Endothelial cell of umbilical vein (primary cell): ENCODE measurements at regions not wholly inside any gene's neighbourhood (a gene's known extent, or its start where the extent isn't known, plus 50 kb on each side); places are given as distances from the start of the nearest gene placed in this dataset.

ENCODE experiments used
- BruUV-seq: library from RNA; stranded (reverse); fragments of 400-500 nt; replicated peaks from 2 replicates; lab custom pipeline; 2021; lab: Mats Ljungman, UMichigan
- CTCF ChIA-PET: fragments of 300-600, 350-600 bp; sonication (Branson Sonifier 250); formaldehyde crosslinking; loops from one replicate; lab custom pipeline; 2021; ENCODE audit warnings: antibody characterized with exemption, inconsistent platforms; lab: Charles Lee
- POLR2A ChIA-PET: fragments of 300-600, 350-600 bp; sonication (Branson Sonifier 250); formaldehyde crosslinking; loops from one replicate; lab custom pipeline; 2021; ENCODE audit warnings: antibody characterized with exemption, inconsistent platforms; lab: Charles Lee
- DNase-seq: peaks from one replicate; pipeline ENCODE4 v3.0.0-alpha.2; 2011; ENCODE audit warnings: low read depth, low spot score
- FAIRE-seq: peaks from 2 replicates; lab custom pipeline; 2011; peaks lifted over from hg19 to GRCh38; lab: Jason Lieb, UNC
- H2AFZ ChIP-seq: 2 replicates; pipeline ENCODE4 v1.6.0; 2012; ENCODE audit warnings: low read depth, low read length, control low read depth, inconsistent platforms
- H3K27ac ChIP-seq: 2 replicates; pipeline ENCODE4 v1.5.1; 2011; ENCODE audit warnings: low read depth, mild to moderate bottlenecking, control low read depth, low read length, moderate library complexity; ENCODE audit not compliant: insufficient read depth
- H3K27me3 ChIP-seq, 2 experiments: 2 replicates each; pipeline versions ENCODE4 v1.6.0 to v1.6.1; 2011; ENCODE audit warnings: low read length in 2 of 2, mixed read lengths in 1 of 2; ENCODE audit not compliant: control insufficient read depth in 2 of 2, insufficient read depth in 2 of 2
- H3K36me3 ChIP-seq, 2 experiments: 2 replicates in 1 of 2; 3 replicates in 1 of 2; pipeline ENCODE4 v1.5.1; 2011; ENCODE audit warnings: low read length in 2 of 2, mild to moderate bottlenecking in 1 of 2, moderate library complexity in 1 of 2; ENCODE audit not compliant: control insufficient read depth in 2 of 2, insufficient read depth in 2 of 2; ENCODE audit errors: extremely low read depth in 1 of 2
- H3K4me1 ChIP-seq: 3 replicates; pipeline ENCODE4 v1.5.1; 2011; ENCODE audit warnings: mild to moderate bottlenecking, low read length; ENCODE audit not compliant: control insufficient read depth, insufficient read depth; ENCODE audit errors: extremely low read depth
- H3K4me2 ChIP-seq: 2 replicates; pipeline ENCODE4 v1.6.1; 2011; ENCODE audit warnings: low read length, control low read depth, mixed read lengths; ENCODE audit not compliant: insufficient read depth
- H3K4me3 ChIP-seq, 3 experiments: fragments of 200-600 bp in 1 of 3; sonication (generic), shearing (Covaris generic) in 1 of 3; replicated peaks in 1 of 3; 2 replicates each; pipeline ENCODE4 v1.5.1; 2011 to 2016; ENCODE audit warnings: control low read depth in 3 of 3, low read length in 3 of 3, mild to moderate bottlenecking in 2 of 3, inconsistent platforms in 1 of 3, low read depth in 1 of 3, moderate library complexity in 1 of 3; ENCODE audit not compliant: insufficient read depth in 1 of 3
- H3K79me2 ChIP-seq: 2 replicates; pipeline ENCODE4 v1.6.0; 2012; ENCODE audit warnings: low read length, inconsistent platforms; ENCODE audit not compliant: control insufficient read depth, insufficient read depth
- H3K9ac ChIP-seq: replicated peaks from 2 replicates; pipeline ENCODE3; 2011; ENCODE audit warnings: low read length, control low read depth; ENCODE audit not compliant: insufficient read depth; ENCODE audit errors: extremely low read depth
- H3K9me1 ChIP-seq: replicated peaks from 3 replicates; pipeline ENCODE4 v1.6.0; 2011; ENCODE audit warnings: mild to moderate bottlenecking, low read length; ENCODE audit not compliant: control insufficient read depth, insufficient read depth; ENCODE audit errors: extremely low read depth
- H3K9me3 ChIP-seq: replicated peaks from 2 replicates; pipeline ENCODE4 v1.5.1; 2012; ENCODE audit warnings: low read length, inconsistent platforms; ENCODE audit not compliant: control insufficient read depth, insufficient read depth
- H4K20me1 ChIP-seq: replicated peaks from 2 replicates; pipeline ENCODE3; 2011; ENCODE audit warnings: mild to moderate bottlenecking, low read length; ENCODE audit not compliant: control insufficient read depth, insufficient read depth; ENCODE audit errors: extremely low read depth
- CTCF ChIP-seq, 2 donors: IDR thresholded peaks; 1 replicate in 1 of 2; 2 replicates in 1 of 2; pipeline ENCODE4 v1.5.1; 2011; ENCODE audit warnings: low read length in 2 of 2, mild to moderate bottlenecking in 2 of 2, moderate library complexity in 2 of 2, control low read depth in 1 of 2, inconsistent platforms in 1 of 2, low read depth in 1 of 2; ENCODE audit not compliant: insufficient read depth in 1 of 2; ENCODE audit errors: extremely low read depth in 1 of 2
- EZH2 ChIP-seq: IDR thresholded peaks from 2 replicates; pipeline ENCODE4 v1.6.1; 2012; ENCODE audit warnings: borderline replicate concordance, low read depth, mild to moderate bottlenecking, moderate library complexity, low read length, inconsistent platforms; ENCODE audit not compliant: severe bottlenecking
- FOS ChIP-seq: IDR thresholded peaks from 2 replicates; pipeline ENCODE4 v1.6.1; 2011; ENCODE audit warnings: mild to moderate bottlenecking, low read length, moderate library complexity, borderline replicate concordance; ENCODE audit not compliant: insufficient read depth
- GATA2 ChIP-seq: IDR thresholded peaks from 2 replicates; pipeline ENCODE4 v1.7.0; 2011; ENCODE audit warnings: low read depth, mild to moderate bottlenecking, moderate library complexity, mixed read lengths, low read length; ENCODE audit not compliant: insufficient read length, insufficient read depth
- JUN ChIP-seq: IDR thresholded peaks from 2 replicates; pipeline ENCODE4 v1.6.1; 2011; ENCODE audit warnings: borderline replicate concordance, low read depth; ENCODE audit not compliant: insufficient read length, insufficient read depth
- MAX ChIP-seq: IDR thresholded peaks from 2 replicates; pipeline ENCODE4 v1.6.1; 2011; ENCODE audit not compliant: insufficient read depth, insufficient read length
- MYC ChIP-seq: IDR thresholded peaks from one replicate; pipeline ENCODE4 v1.6.1; 2011; ENCODE audit warnings: mild to moderate bottlenecking, low read depth, low read length
- POLR2A ChIP-seq: IDR thresholded peaks from 2 replicates; pipeline ENCODE4 v1.6.1; 2012; ENCODE audit warnings: low read depth, mild to moderate bottlenecking, control low read depth, low read length
- POLR2AphosphoS5 ChIP-seq: IDR thresholded peaks from 2 replicates; pipeline ENCODE4 v1.6.1; 2012; ENCODE audit warnings: low read depth, mild to moderate bottlenecking, control low read depth, low read length, moderate library complexity; ENCODE audit not compliant: insufficient read depth
- dilution Hi-C: fragments of 300-500 bp; cut with MboI; formaldehyde crosslinking; loops from one replicate; pipeline ENCODE4 v1.15.0; 2019; ENCODE audit warnings: low sequenced_read_pairs; ENCODE audit not compliant: extremely low pct_ligation_motif_present
- intact Hi-C: fragments of 100-400 bp; cut with micrococcal nuclease; formaldehyde crosslinking; loops from one replicate; pipeline ENCODE4 v1.10.0; 2022

DNA sequence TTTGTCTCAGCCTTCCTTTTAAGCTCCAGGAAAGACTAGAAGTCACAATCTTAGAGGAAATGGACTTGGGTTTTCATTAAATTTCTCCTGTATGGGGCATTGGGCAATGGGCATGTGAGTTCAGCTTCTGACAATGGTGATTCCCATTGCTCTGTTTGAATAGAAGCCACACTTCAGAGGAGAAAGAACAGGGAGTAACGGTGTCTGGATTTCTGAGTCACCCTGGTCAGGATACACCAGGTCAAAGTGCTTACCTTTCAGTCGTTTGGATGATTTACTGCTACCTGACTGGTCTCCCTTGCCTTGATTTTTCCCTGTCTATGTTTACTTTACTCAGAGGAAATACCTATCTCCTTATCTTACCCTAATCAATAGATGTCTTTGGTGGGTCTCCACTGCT, 111.7 kb upstream of the VEPH1 start:
- dilution Hi-C loops (no loop called here), intact Hi-C loops (loop anchor here (5.0 kb wide), 1 partner anchor 477 kb away; no protein-coding TSS in a partner anchor)
- no peak overlapping the region for H3K9ac ChIP-seq
- H3K4me3 ChIP-seq: no peak overlapping the region
- DNase-seq (no peak), FAIRE-seq (no peak)
- H3K4me2 ChIP-seq: no peak overlapping the region
- H4K20me1 ChIP-seq: no peaks in the 10 kb centered on the region
- H3K27ac ChIP-seq: no peak overlapping the region
- TF ChIP-seq CTCF (IDR thresholded peaks at IDR 0.05; ENCODE audit: extremely low read depth in 1 of 2, insufficient read depth in 1 of 2, low read depth in 1 of 2, low read length in 2 of 2) (no peak), FOS (no peak), JUN (no peak), POLR2A (no peak), EZH2 (no peak), GATA2 (no peak), POLR2AphosphoS5 (no peak), MAX (no peak), MYC (no peak)
- H3K4me1 ChIP-seq: peaks cover 3% of the 10 kb centered on the region
- CTCF ChIA-PET: interaction anchor here (1.8 to 2.9 kb wide), 2 partner anchors 9 to 820 kb away, joined by 8 to 19 read pairs; no protein-coding TSS in a partner anchor
- H3K36me3 ChIP-seq: no peaks in the 10 kb centered on the region
- no peaks in the 10 kb centered on the region for H3K79me2 ChIP-seq
- POLR2A ChIA-PET: no interaction called here
- no peaks in the 10 kb centered on the region for H3K9me1 ChIP-seq
- no peak overlapping the region for H2AFZ ChIP-seq
- peaks cover 0 to 22% of the 10 kb centered on the region in 2 experiments for H3K27me3 ChIP-seq
- H3K9me3 ChIP-seq: no peaks in the 10 kb centered on the region
- no TSS peak for BruUV-seq
